ENCODE measurements at regions not wholly inside any gene's neighbourhood (a gene's known extent, or its start where the extent isn't known, plus 50 kb on each side); places are given as distances from the start of the nearest gene placed in this dataset.

DNA sequence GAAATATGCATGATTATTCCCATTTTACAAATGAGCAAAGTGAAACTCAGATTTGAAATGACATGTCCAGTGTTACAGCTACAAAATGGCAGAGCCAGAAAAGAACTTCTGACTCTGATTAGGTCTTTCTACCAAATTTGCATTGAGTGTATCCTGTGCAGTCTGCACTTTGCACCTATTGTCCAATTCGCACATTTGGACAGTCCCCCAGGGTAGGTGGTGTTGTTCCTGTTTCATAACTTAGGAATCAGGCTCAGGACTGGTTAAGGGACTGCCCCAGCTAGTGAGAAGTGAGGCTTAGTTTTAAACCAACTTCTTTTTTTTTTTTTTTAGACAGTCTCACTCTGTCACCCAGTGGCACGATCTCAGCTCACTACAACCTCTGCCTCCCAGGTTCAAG lies 137.9 kb upstream of the NALF2 start:
- H3K23ac ChIP-seq (ENCODE audit: insufficient read length, low read depth, low read length), result no peak overlapping the region
- no peak overlapping the region for H2BK12ac ChIP-seq (ENCODE audit: insufficient read length, low read depth, low read length)
- H3K27me3 ChIP-seq (ENCODE audit: insufficient read depth, low read length), result no peaks in the 10 kb centered on the region
- H3K56ac ChIP-seq (ENCODE audit: insufficient read length, low read depth, low read length), result no peak overlapping the region
- peaks cover 63 to 65% of the 10 kb centered on the region in 2 experiments for H3K9me3 Mint-ChIP-seq
- no CpG with 5 or more reads among the region's 2 CpGs for WGBS (ENCODE audit: extremely low coverage, insufficient read length, low lambda C conversion rate)
- no peak overlapping the region for H3K27ac ChIP-seq (ENCODE audit: insufficient read length, low read depth, low read length)
- H4K91ac ChIP-seq (ENCODE audit: insufficient read length, low read depth, low read length), result no peak overlapping the region
- no peaks in the 10 kb centered on the region for H4K20me1 ChIP-seq (ENCODE audit: control insufficient read depth, insufficient read depth, insufficient read length)
- H3K79me1 ChIP-seq (ENCODE audit: insufficient read depth, low read depth, low read length, poor library complexity, severe bottlenecking), result no peaks in the 10 kb centered on the region
- DNase-seq, result no peak
- peaks cover 18% of the 10 kb centered on the region for H3K27me3 Mint-ChIP-seq (ENCODE audit: low read depth)
- peaks cover 0 to 3% (median 0%) of the 10 kb centered on the region in 3 experiments; a peak in 2 of 7 replicates for H3K36me3 Mint-ChIP-seq (ENCODE audit: insufficient read depth in 1 of 3, low read depth in 3 of 3)
- peaks cover 2 to 9% of the 10 kb centered on the region in 2 experiments; a peak in 2 of 4 replicates for H3K4me1 Mint-ChIP-seq
- H4K5ac ChIP-seq (ENCODE audit: insufficient read length, low read depth, low read length), result no peak overlapping the region
- no peak overlapping the region for H2BK120ac ChIP-seq (ENCODE audit: low read depth, low read length, poor library complexity, severe bottlenecking)
- H2AK5ac ChIP-seq (ENCODE audit: insufficient read length, low read length), result no peak overlapping the region
- H3K4me2 ChIP-seq (ENCODE audit: insufficient read depth, insufficient read length, low read length), result no peak overlapping the region
- no peak overlapping the region for H4K8ac ChIP-seq (replicated peaks; ENCODE audit: insufficient read length, low read depth, low read length)
- no peak overlapping the region for H3K14ac ChIP-seq (ENCODE audit: insufficient read depth, low read length)
- H2AFZ ChIP-seq (ENCODE audit: low read length), result no peak overlapping the region
- H2BK5ac ChIP-seq (ENCODE audit: insufficient read length, low read length), result no peak overlapping the region
- H3K18ac ChIP-seq (ENCODE audit: insufficient read length, low read depth, low read length), result no peak overlapping the region
- no peak overlapping the region for H3T11ph ChIP-seq (ENCODE audit: low read length)
- no peak overlapping the region for H2BK20ac ChIP-seq (ENCODE audit: low read depth, low read length, poor library complexity, severe bottlenecking)
- no peaks in the 10 kb centered on the region for H3K79me2 ChIP-seq (ENCODE audit: insufficient read depth, low read length)
- H2BK15ac ChIP-seq (ENCODE audit: low read depth, low read length), result no peak overlapping the region
- no peak overlapping the region for H3K4me3 Mint-ChIP-seq
- H3K23me2 ChIP-seq (ENCODE audit: insufficient read length, low read depth, low read length, poor library complexity, severe bottlenecking), result no peaks in the 10 kb centered on the region
- no peak overlapping the region for H3K27ac Mint-ChIP-seq
- no peaks in the 10 kb centered on the region for H3K4me1 ChIP-seq (ENCODE audit: insufficient read depth, low read length)
- H3K9ac ChIP-seq (ENCODE audit: extremely low read depth, insufficient read length, low read length), result no peak overlapping the region
- TF ChIP-seq, protein P1, sequence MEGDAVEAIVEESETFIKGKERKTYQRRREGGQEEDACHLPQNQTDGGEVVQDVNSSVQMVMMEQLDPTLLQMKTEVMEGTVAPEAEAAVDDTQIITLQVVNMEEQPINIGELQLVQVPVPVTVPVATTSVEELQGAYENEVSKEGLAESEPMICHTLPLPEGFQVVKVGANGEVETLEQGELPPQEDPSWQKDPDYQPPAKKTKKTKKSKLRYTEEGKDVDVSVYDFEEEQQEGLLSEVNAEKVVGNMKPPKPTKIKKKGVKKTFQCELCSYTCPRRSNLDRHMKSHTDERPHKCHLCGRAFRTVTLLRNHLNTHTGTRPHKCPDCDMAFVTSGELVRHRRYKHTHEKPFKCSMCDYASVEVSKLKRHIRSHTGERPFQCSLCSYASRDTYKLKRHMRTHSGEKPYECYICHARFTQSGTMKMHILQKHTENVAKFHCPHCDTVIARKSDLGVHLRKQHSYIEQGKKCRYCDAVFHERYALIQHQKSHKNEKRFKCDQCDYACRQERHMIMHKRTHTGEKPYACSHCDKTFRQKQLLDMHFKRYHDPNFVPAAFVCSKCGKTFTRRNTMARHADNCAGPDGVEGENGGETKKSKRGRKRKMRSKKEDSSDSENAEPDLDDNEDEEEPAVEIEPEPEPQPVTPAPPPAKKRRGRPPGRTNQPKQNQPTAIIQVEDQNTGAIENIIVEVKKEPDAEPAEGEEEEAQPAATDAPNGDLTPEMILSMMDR (conservative IDR thresholded peaks at IDR 0.05), result no peak
- no peak overlapping the region for H3K4ac ChIP-seq (ENCODE audit: low read depth, low read length)
- H3K9me3 ChIP-seq (ENCODE audit: control insufficient read depth, low read depth, low read length), result no peaks in the 10 kb centered on the region
